ENCODE measurements at regions not wholly inside any gene's neighbourhood (a gene's known extent, or its start where the extent isn't known, plus 50 kb on each side); places are given as distances from the start of the nearest gene placed in this dataset.
"Not testable (repeated sequence)": the region's sequence is repeated elsewhere in the genome, so short reads cannot be mapped to it uniquely, and the experiment has no call there.

- ATAC-seq, result no peak
- no peak for DNase-seq (ENCODE audit: low spot score)
- intact Hi-C loops (cut with DNase I), result no loop called here
Observed at GRCh38 chr3:171915275-171915674, 72.1 kb downstream of the TMEM212 start.

- intact Hi-C loops (cut with DNase I), result no loop called here
- no peak for ATAC-seq
- DNase-seq (ENCODE audit: low spot score), result no peak
Observed at GRCh38 chr3:171916888-171917287, 73.7 kb downstream of the TMEM212 start.

- DNase-seq (ENCODE audit: low spot score); intact Hi-C loops (cut with DNase I): not testable (repeated sequence)
Observed at GRCh38 chr3:171922629-171923028, 79.5 kb downstream of the TMEM212 start.

GRCh38 chr3:171923668-171924067 is 80.5 kb downstream of the TMEM212 start:
- DNase-seq (ENCODE audit: low spot score); intact Hi-C loops (cut with DNase I): not testable (repeated sequence)

More at GRCh38 chr3:171922629-171923028, 79.5 kb downstream of the TMEM212 start:
- not testable (repeated sequence) for ATAC-seq

GRCh38 chr3:171924864-171925263 is 81.7 kb downstream of the TMEM212 start:
- intact Hi-C loops (cut with DNase I); ATAC-seq; DNase-seq (ENCODE audit: low spot score): not testable (repeated sequence)

More at GRCh38 chr3:171923668-171924067, 80.5 kb downstream of the TMEM212 start:
- not testable (repeated sequence) for ATAC-seq

- intact Hi-C loops (cut with DNase I), result no loop called here
- ATAC-seq (no peak), DNase-seq (ENCODE audit: low spot score) (no peak)
Observed at GRCh38 chr3:171932153-171932611, 89.0 kb downstream of the TMEM212 start.

GRCh38 chr3:171933441-171933840 is 90.3 kb downstream of the TMEM212 start:
- no peak for DNase-seq (ENCODE audit: low spot score)
- intact Hi-C loops (cut with DNase I), result no loop called here
- no peak for ATAC-seq

GRCh38 chr3:171935261-171936123 is 92.3 kb downstream of the TMEM212 start:
- intact Hi-C loops (cut with DNase I), result no loop called here
- ATAC-seq (no peak), DNase-seq (ENCODE audit: low spot score) (no peak)

- intact Hi-C loops (cut with DNase I), result no loop called here
- DNase-seq (ENCODE audit: low spot score), result no peak
- peak; percentile 17 for ATAC-seq
Observed at GRCh38 chr3:171936191-171936841, 93.2 kb downstream of the TMEM212 start.

GRCh38 chr3:171939578-171939977 is 96.4 kb downstream of the TMEM212 start:
- no peak for DNase-seq (ENCODE audit: low spot score)
- ATAC-seq, result no peak
- intact Hi-C loops (cut with DNase I), result no loop called here

GRCh38 chr3:171940151-171940649 is 97.1 kb downstream of the TMEM212 start:
- intact Hi-C loops (cut with DNase I), result no loop called here
- DNase-seq (ENCODE audit: low spot score) (no peak), ATAC-seq (no peak)

- DNase-seq (ENCODE audit: low spot score), result no peak
- no peak for ATAC-seq
- intact Hi-C loops (cut with DNase I), result no loop called here
Observed at GRCh38 chr3:171943262-171944117, 95.9 kb upstream of the FNDC3B start.

- DNase-seq (ENCODE audit: low spot score), result no peak
- peak; percentile 75 for ATAC-seq
- intact Hi-C loops (cut with DNase I), result no loop called here
Observed at GRCh38 chr3:171944118-171945016, 95.0 kb upstream of the FNDC3B start.

- intact Hi-C loops (cut with DNase I), result no loop called here
- DNase-seq (ENCODE audit: low spot score) (no peak), ATAC-seq (no peak)
Observed at GRCh38 chr3:171948674-171949073, 90.7 kb upstream of the FNDC3B start.

GRCh38 chr3:171949554-171949953 is 89.8 kb upstream of the FNDC3B start:
- ATAC-seq, result no peak
- DNase-seq (ENCODE audit: low spot score), result no peak
- intact Hi-C loops (cut with DNase I), result no loop called here

GRCh38 chr3:171950373-171950772 is 89.0 kb upstream of the FNDC3B start:
- intact Hi-C loops (cut with DNase I), result no loop called here
- ATAC-seq, result no peak
- DNase-seq (ENCODE audit: low spot score), result no peak

GRCh38 chr3:171951597-171951996 is 87.8 kb upstream of the FNDC3B start:
- ATAC-seq (no peak), DNase-seq (ENCODE audit: low spot score) (no peak)
- intact Hi-C loops (cut with DNase I), result no loop called here

Data from sciatic nerve (tissue), 2 donors.